HepG2 (cell line): ENCODE measurements at regions not wholly inside any gene's neighbourhood (a gene's known extent, or its start where the extent isn't known, plus 50 kb on each side); places are given as distances from the start of the nearest gene placed in this dataset.

ENCODE experiments used
- CBX2 ChIP-seq, 2 experiments: fragments of 200-600 bp in 1 of 2; sonication (generic); formaldehyde crosslinking in 1 of 2; IDR thresholded peaks; 2 replicates each; pipeline versions ENCODE4 v1.7.0 to v1.8.1; 2018 to 2022; ENCODE audit warnings: low read depth in 2 of 2, low read length in 1 of 2, mild to moderate bottlenecking in 1 of 2, missing genetic modification reagents in 1 of 2
- CHD2 ChIP-seq: IDR thresholded peaks from 2 replicates; pipeline ENCODE4 v1.6.1; 2011; ENCODE audit warnings: low read depth, low read length, improper control_type of control experiment
- EZH2 ChIP-seq: conservative IDR thresholded peaks from 2 replicates; pipeline ENCODE4 v1.6.1; 2012; ENCODE audit warnings: mild to moderate bottlenecking, low read depth, low read length, moderate library complexity
- FIP1L1 ChIP-seq: fragments of 200-400 bp; formaldehyde crosslinking; IDR thresholded peaks from 2 replicates; pipeline ENCODE4 v1.6.1; 2018; ENCODE audit warnings: low read depth, mild to moderate bottlenecking, low read length, moderate library complexity, borderline replicate concordance; ENCODE audit not compliant: insufficient read depth
- GATAD1 ChIP-seq: IDR thresholded peaks from 2 replicates; pipeline ENCODE4 v1.6.1; 2016; ENCODE audit warnings: missing genetic modification reagents, missing compliant biosample characterization
- HHEX ChIP-seq: IDR thresholded peaks from 2 replicates; pipeline ENCODE4 v1.6.1; 2016; ENCODE audit warnings: control low read depth
- HIVEP1 ChIP-seq: sonication (generic); formaldehyde crosslinking; IDR thresholded peaks from 2 replicates; pipeline ENCODE4 v1.4.0; 2020; ENCODE audit warnings: mild to moderate bottlenecking, missing genetic modification reagents
- HNF4G ChIP-seq, 2 experiments: sonication (generic) in 1 of 2; formaldehyde crosslinking in 1 of 2; IDR thresholded peaks; 2 replicates each; pipeline versions ENCODE4 v1.4.0 to v1.6.1; 2011 to 2020; ENCODE audit warnings: borderline replicate concordance in 2 of 2, low read depth in 2 of 2, mild to moderate bottlenecking in 2 of 2, low read length in 1 of 2, missing genetic modification reagents in 1 of 2, moderate library complexity in 1 of 2
- HOXA9 ChIP-seq: sonication (generic); formaldehyde crosslinking; IDR thresholded peaks from 2 replicates; pipeline ENCODE4 v1.8.1; 2022; ENCODE audit warnings: missing genetic modification reagents, mild to moderate bottlenecking, moderate library complexity, borderline replicate concordance
- JUND ChIP-seq: sonication (generic); formaldehyde crosslinking; IDR thresholded peaks from 2 replicates; pipeline ENCODE4 v1.8.0; 2022; ENCODE audit warnings: mild to moderate bottlenecking, missing genetic modification reagents
- KLF15 ChIP-seq: sonication (generic); formaldehyde crosslinking; IDR thresholded peaks from 2 replicates; pipeline ENCODE4 v1.8.1; 2023; ENCODE audit warnings: borderline replicate concordance, mild to moderate bottlenecking, inconsistent platforms, missing genetic modification reagents, mixed read lengths
- MAFK ChIP-seq, 2 experiments: IDR thresholded peaks in 1 of 2; conservative IDR thresholded peaks in 1 of 2; 2 replicates each; pipeline ENCODE4 v1.6.1; 2011; ENCODE audit warnings: improper control_type of control experiment in 2 of 2, low read length in 2 of 2
- NR2C2 ChIP-seq: sonication (generic); formaldehyde crosslinking; IDR thresholded peaks from 2 replicates; pipeline ENCODE4 v1.4.0; 2020; ENCODE audit warnings: missing genetic modification reagents, mild to moderate bottlenecking, moderate library complexity, borderline replicate concordance
- SIX1 ChIP-seq: sonication (generic); formaldehyde crosslinking; IDR thresholded peaks from 2 replicates; pipeline ENCODE4 v1.4.0; 2020; ENCODE audit warnings: missing genetic modification reagents, borderline replicate concordance
- TMF1 ChIP-seq: sonication (generic); formaldehyde crosslinking; IDR thresholded peaks from 2 replicates; pipeline ENCODE4 v1.8.1; 2022; ENCODE audit warnings: low read depth, missing genetic modification reagents
- TOE1 ChIP-seq: sonication (generic); formaldehyde crosslinking; IDR thresholded peaks from 2 replicates; pipeline ENCODE4 v1.4.0; 2020; ENCODE audit warnings: mild to moderate bottlenecking, missing genetic modification reagents
- TSC22D2 ChIP-seq: sonication (generic); formaldehyde crosslinking; IDR thresholded peaks from 2 replicates; pipeline ENCODE4 v1.5.1; 2020; ENCODE audit warnings: missing genetic modification reagents, mild to moderate bottlenecking, borderline replicate concordance
- ZBTB38 ChIP-seq: sonication (generic); formaldehyde crosslinking; IDR thresholded peaks from 2 replicates; pipeline ENCODE4 v1.5.1; 2020; ENCODE audit warnings: mild to moderate bottlenecking, missing genetic modification reagents
- ZNF160 ChIP-seq: sonication (generic); formaldehyde crosslinking; IDR thresholded peaks from 2 replicates; pipeline ENCODE4 v1.8.0; 2022; ENCODE audit warnings: mild to moderate bottlenecking, inconsistent platforms, missing genetic modification reagents
- ZNF230 ChIP-seq: sonication (generic); formaldehyde crosslinking; IDR thresholded peaks from 2 replicates; pipeline ENCODE4 v1.4.0; 2020; ENCODE audit warnings: mild to moderate bottlenecking, missing genetic modification reagents
- ZNF34 ChIP-seq: sonication (generic); formaldehyde crosslinking; IDR thresholded peaks from 2 replicates; pipeline ENCODE4 v1.4.0; 2020; ENCODE audit warnings: mild to moderate bottlenecking, missing genetic modification reagents, borderline replicate concordance
- ZNF513 ChIP-seq: sonication (generic); formaldehyde crosslinking; conservative IDR thresholded peaks from 2 replicates; pipeline ENCODE4 v1.5.0; 2020; ENCODE audit warnings: missing genetic modification reagents
- ZSCAN20 ChIP-seq: sonication (generic); formaldehyde crosslinking; IDR thresholded peaks from 2 replicates; pipeline ENCODE4 v1.4.0; 2020; ENCODE audit warnings: missing genetic modification reagents, mild to moderate bottlenecking, borderline replicate concordance
- ZSCAN25 ChIP-seq: sonication (generic); formaldehyde crosslinking; IDR thresholded peaks from 2 replicates; pipeline ENCODE4 v1.8.0; 2022; ENCODE audit warnings: mild to moderate bottlenecking, missing genetic modification reagents
- TF ChIP-seq, protein P1 (sequence below): sonication (generic); formaldehyde crosslinking; IDR thresholded peaks from 2 replicates; pipeline ENCODE4 v1.4.0; 2020; ENCODE audit warnings: missing genetic modification reagents
- TF ChIP-seq, protein P2 (sequence below): IDR thresholded peaks from 2 replicates; pipeline ENCODE4 v1.6.1; 2016; ENCODE audit warnings: control low read depth

- TF ChIP-seq, protein P1, sequence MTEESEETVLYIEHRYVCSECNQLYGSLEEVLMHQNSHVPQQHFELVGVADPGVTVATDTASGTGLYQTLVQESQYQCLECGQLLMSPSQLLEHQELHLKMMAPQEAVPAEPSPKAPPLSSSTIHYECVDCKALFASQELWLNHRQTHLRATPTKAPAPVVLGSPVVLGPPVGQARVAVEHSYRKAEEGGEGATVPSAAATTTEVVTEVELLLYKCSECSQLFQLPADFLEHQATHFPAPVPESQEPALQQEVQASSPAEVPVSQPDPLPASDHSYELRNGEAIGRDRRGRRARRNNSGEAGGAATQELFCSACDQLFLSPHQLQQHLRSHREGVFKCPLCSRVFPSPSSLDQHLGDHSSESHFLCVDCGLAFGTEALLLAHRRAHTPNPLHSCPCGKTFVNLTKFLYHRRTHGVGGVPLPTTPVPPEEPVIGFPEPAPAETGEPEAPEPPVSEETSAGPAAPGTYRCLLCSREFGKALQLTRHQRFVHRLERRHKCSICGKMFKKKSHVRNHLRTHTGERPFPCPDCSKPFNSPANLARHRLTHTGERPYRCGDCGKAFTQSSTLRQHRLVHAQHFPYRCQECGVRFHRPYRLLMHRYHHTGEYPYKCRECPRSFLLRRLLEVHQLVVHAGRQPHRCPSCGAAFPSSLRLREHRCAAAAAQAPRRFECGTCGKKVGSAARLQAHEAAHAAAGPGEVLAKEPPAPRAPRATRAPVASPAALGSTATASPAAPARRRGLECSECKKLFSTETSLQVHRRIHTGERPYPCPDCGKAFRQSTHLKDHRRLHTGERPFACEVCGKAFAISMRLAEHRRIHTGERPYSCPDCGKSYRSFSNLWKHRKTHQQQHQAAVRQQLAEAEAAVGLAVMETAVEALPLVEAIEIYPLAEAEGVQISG (CRISPR knock-in tag), result no peak
- TF ChIP-seq TOE1 (CRISPR knock-in tag) (no peak), ZNF34 (no peak), HOXA9 (no peak), ZSCAN25 (CRISPR knock-in tag) (no peak), HNF4G (IDR thresholded peaks at IDR 0.05; ENCODE audit: borderline replicate concordance, low read depth, low read length) (no peak), HNF4G (CRISPR knock-in tag; IDR thresholded peaks at IDR 0.05; ENCODE audit: borderline replicate concordance, low read depth) (no peak), ZNF513 (CRISPR knock-in tag) (no peak), HIVEP1 (CRISPR knock-in tag) (no peak), FIP1L1 (no peak), JUND (CRISPR knock-in tag) (no peak), KLF15 (no peak), CBX2 (IDR thresholded peaks at IDR 0.05; ENCODE audit: low read depth, low read length) (no peak), CBX2 (CRISPR knock-in tag; IDR thresholded peaks at IDR 0.05; ENCODE audit: low read depth) (no peak), GATAD1 (no peak), ZSCAN20 (CRISPR knock-in tag) (no peak), HHEX (no peak), MAFK (conservative IDR thresholded peaks at IDR 0.05 in 1 of 2, IDR thresholded peaks at IDR 0.05 in 1 of 2; ENCODE audit: low read length in 2 of 2) (no peak), EZH2 (no peak), TMF1 (CRISPR knock-in tag) (no peak), ZBTB38 (CRISPR knock-in tag) (peak; percentile 70; the same call in 1 of the 2 replicates), ZNF230 (CRISPR knock-in tag) (no peak), TSC22D2 (no peak), CHD2 (no peak), ZNF160 (no peak), NR2C2 (no peak), SIX1 (no peak)
- TF ChIP-seq, protein P2, sequence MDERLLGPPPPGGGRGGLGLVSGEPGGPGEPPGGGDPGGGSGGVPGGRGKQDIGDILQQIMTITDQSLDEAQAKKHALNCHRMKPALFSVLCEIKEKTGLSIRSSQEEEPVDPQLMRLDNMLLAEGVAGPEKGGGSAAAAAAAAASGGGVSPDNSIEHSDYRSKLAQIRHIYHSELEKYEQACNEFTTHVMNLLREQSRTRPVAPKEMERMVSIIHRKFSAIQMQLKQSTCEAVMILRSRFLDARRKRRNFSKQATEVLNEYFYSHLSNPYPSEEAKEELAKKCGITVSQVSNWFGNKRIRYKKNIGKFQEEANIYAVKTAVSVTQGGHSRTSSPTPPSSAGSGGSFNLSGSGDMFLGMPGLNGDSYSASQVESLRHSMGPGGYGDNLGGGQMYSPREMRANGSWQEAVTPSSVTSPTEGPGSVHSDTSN (CRISPR knock-in tag), result no peak
Measured at GRCh38 chr17:43324205-43324893, 74.4 kb upstream of the ARL4D start (continued).
